ENCODE measurements at regions not wholly inside any gene's neighbourhood (a gene's known extent, or its start where the extent isn't known, plus 50 kb on each side); places are given as distances from the start of the nearest gene placed in this dataset.
"Not testable (repeated sequence)": the region's sequence is repeated elsewhere in the genome, so short reads cannot be mapped to it uniquely, and the experiment has no call there.

DNA sequence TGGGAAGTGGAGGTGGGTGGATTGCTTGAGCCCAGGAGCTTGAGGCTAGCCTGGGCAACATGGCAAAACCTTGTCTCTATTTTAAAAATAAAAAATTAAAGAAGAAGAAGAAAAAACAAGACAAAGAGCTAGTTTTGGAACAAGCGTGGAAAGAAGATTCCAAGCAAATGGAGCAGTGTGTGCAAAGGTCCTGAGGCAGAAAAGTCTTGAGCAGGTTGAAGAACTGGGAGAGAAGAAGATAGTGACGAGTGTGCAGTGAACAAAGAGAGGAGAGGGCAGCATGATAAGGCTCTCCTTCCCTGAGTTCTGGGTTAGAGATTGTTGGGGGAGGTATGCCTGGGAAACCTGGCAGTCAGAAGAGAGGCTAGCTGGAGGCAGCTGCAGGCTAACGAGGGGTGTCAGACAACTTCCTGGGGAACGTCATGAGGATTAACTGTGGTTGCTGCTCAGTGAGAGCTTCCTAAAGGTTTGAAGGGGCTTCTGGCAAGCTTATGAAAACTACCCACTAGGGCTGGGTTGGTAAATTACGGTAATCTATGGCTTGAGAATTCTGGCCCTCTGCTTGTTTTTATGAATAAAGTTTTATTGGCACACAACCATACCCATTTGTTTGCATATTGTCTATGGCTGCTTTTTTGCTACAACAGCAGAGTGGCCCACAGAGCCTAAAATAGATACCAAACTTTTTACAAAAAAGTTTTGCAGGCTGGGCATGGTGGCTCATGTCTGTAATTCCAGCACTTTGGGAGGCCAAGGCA is 128.9 kb downstream of the ZFP64 start:
- TF ChIP-seq CTCF (IDR thresholded peaks at IDR 0.05), result no peak
- Histone ChIP-seq H3K9me3 (no peaks in the 10 kb centered on the region), H3K27ac (no peak overlapping the region), H3K4me1 (no peaks in the 10 kb centered on the region), H3K4me3 (no peak overlapping the region), H3K36me3 (no peaks in the 10 kb centered on the region), H3K27me3 (no peaks in the 10 kb centered on the region)
- no peak for DNase-seq
- intact Hi-C loops (cut with DNase I; ENCODE audit: low total_unique reads), result no loop called here

- Histone ChIP-seq H3K4me1 (no peaks in the 10 kb centered on the region), H3K4me3 (no peak overlapping the region), H3K36me3 (no peaks in the 10 kb centered on the region), H3K9me3 (peaks cover 0 to 15% (median 12%) of the 10 kb centered on the region in 3 donors), H3K27ac (no peak overlapping the region), H3K27me3 (no peaks in the 10 kb centered on the region)
- intact Hi-C loops (cut with DNase I; ENCODE audit: low total_unique reads), result no loop called here
- TF ChIP-seq CTCF (IDR thresholded peaks at IDR 0.05), result no peak
- no peak for DNase-seq
These were observed 130.5 kb downstream of the ZFP64 start for GRCh38 chr20:52060794-52061714.

- peaks cover 0 to 17% (median 15%) of the 10 kb centered on the region in 3 donors for H3K9me3 ChIP-seq
- intact Hi-C loops (cut with DNase I; ENCODE audit: low total_unique reads); H3K4me1 ChIP-seq; H3K27ac ChIP-seq; H3K36me3 ChIP-seq; H3K4me3 ChIP-seq; DNase-seq; H3K27me3 ChIP-seq: not testable (repeated sequence)
These were observed 134.4 kb downstream of the ZFP64 start for GRCh38 chr20:52057133-52057532.

DNA sequence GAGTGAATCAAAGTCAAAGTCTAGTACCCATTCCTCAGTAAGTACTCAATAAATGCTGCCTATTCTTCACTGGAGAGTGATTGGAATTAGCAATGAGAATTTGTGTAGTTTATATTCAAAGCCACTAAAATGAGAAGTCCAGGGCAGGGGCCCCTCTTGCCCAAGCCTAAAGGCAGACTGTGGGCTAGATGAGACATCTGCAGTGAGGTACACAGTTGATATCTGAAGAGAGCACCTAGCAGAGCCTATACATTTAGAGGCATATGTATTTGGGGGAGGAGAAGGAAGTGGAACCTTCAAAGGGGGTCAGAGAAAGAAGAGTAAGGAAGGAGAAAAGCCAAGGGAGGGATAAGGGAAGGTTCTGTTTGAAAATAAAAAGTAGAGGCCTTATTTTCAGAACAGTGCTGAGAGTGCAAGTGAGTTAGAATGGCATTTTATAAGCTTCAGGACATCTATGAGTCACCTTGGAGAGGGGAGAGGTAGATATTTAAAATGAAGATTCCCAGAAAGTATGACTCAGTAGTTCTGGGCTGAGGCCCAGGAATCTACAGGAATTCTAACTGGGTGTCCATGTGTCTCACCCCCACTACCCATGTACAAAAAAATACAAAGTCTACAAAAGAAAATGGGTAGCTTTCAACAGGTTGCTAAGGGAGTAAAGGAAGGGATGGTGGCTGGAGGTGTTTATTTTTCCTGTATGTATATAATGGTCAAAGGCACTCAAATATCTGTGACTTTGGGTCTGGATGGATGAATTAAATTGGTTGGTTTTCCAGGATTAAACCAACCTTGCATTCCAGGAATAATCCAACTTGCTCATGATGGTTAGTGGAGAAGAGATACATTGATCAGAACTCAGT is 135.1 kb downstream of the ZFP64 start:
- H3K36me3 ChIP-seq, result no peaks in the 10 kb centered on the region
- intact Hi-C loops (cut with DNase I; ENCODE audit: low total_unique reads), result no loop called here
- no peak overlapping the region for H3K27ac ChIP-seq
- DNase-seq, result no peak
- H3K4me1 ChIP-seq, result no peaks in the 10 kb centered on the region
- H3K27me3 ChIP-seq, result no peaks in the 10 kb centered on the region
- no peak overlapping the region for H3K4me3 ChIP-seq
- TF ChIP-seq CTCF (IDR thresholded peaks at IDR 0.05), result no peak
- H3K9me3 ChIP-seq, result peaks cover 0 to 17% (median 15%) of the 10 kb centered on the region in 3 donors

GRCh38 chr20:52054123-52054522 is 137.5 kb downstream of the ZFP64 start:
- H3K27me3 ChIP-seq, result no peaks in the 10 kb centered on the region
- peaks cover 0 to 9% (median 2%) of the 10 kb centered on the region in 4 donors for H3K4me1 ChIP-seq
- H3K4me3 ChIP-seq, result no peak overlapping the region
- intact Hi-C loops (cut with DNase I; ENCODE audit: low total_unique reads), result no loop called here
- H3K27ac ChIP-seq, result no peak overlapping the region
- no peak for DNase-seq
- TF ChIP-seq CTCF (IDR thresholded peaks at IDR 0.05), result no peak
- H3K36me3 ChIP-seq, result no peaks in the 10 kb centered on the region
- H3K9me3 ChIP-seq, result peaks cover 0 to 17% (median 15%) of the 10 kb centered on the region in 3 donors
